ENCODE measurements at regions not wholly inside any gene's neighbourhood (a gene's known extent, or its start where the extent isn't known, plus 50 kb on each side); places are given as distances from the start of the nearest gene placed in this dataset.

DNA sequence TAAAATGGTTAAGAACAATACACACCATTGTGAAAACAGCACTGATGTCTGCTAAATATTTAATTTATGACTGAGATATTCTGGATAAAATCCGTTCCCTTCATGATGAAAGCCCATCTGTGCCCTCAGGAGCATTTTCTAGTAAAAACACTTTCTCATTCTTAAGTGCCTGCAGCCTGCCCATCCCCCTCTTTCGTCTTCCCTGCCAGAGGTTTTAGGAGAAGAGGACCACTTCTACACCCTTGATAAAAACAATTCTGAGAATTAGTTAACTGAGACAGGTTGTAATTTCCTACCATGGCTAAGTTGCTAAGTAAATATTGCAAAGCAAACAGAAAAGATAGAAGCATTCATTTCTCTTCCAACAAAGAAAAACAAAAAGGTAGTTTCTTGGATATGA lies 272.6 kb downstream of the ATPSCKMT start:
- BruUV-seq (replicated peaks) = no TSS peak
- H3K4me1 Mint-ChIP-seq (ENCODE audit: insufficient read depth, unreplicated experiment) = no peaks in the 10 kb centered on the region
- H3K27me3 Mint-ChIP-seq (ENCODE audit: insufficient read depth, unreplicated experiment) = no peaks in the 10 kb centered on the region
- H3K9me3 Mint-ChIP-seq (ENCODE audit: unreplicated experiment) = no peaks in the 10 kb centered on the region
- POLR2A ChIA-PET = no interaction called here
- DNase-seq (ENCODE audit: unreplicated experiment) = no peak
- intact Hi-C loops (cut with micrococcal nuclease) = no loop called here
- TF ChIP-seq CTCF (IDR thresholded peaks at IDR 0.05; ENCODE audit: unreplicated experiment) = no peak
- no peak overlapping the region for H3K4me3 Mint-ChIP-seq (ENCODE audit: unreplicated experiment)
- H3K36me3 Mint-ChIP-seq (ENCODE audit: insufficient read depth, unreplicated experiment) = no peaks in the 10 kb centered on the region
- no peak overlapping the region for H3K27ac Mint-ChIP-seq (ENCODE audit: low read depth, unreplicated experiment)
- CTCF ChIA-PET = no interaction called here

- Mint-ChIP-seq H3K9me3 (ENCODE audit: unreplicated experiment) (no peaks in the 10 kb centered on the region), H3K36me3 (ENCODE audit: insufficient read depth, unreplicated experiment) (no peaks in the 10 kb centered on the region), H3K27ac (ENCODE audit: low read depth, unreplicated experiment) (no peak overlapping the region), H3K4me3 (ENCODE audit: unreplicated experiment) (no peak overlapping the region), H3K27me3 (ENCODE audit: insufficient read depth, unreplicated experiment) (no peaks in the 10 kb centered on the region), H3K4me1 (ENCODE audit: insufficient read depth, unreplicated experiment) (no peaks in the 10 kb centered on the region)
- intact Hi-C loops (cut with micrococcal nuclease) = no loop called here
- BruUV-seq (replicated peaks) = no TSS peak
- DNase-seq (ENCODE audit: unreplicated experiment) = no peak
- ChIA-PET CTCF (no interaction called here), POLR2A (interaction anchor here (0.6 kb wide), 1 partner anchor 811 kb away, joined by 3 read pairs; no protein-coding TSS in a partner anchor)
- no peak for TF ChIP-seq CTCF (IDR thresholded peaks at IDR 0.05; ENCODE audit: unreplicated experiment)
Measured at GRCh38 chr5:9976621-9977020, 273.1 kb downstream of the ATPSCKMT start.

- no peaks in the 10 kb centered on the region for H3K27me3 Mint-ChIP-seq (ENCODE audit: insufficient read depth, unreplicated experiment)
- POLR2A ChIA-PET = no interaction called here
- BruUV-seq (replicated peaks) = no TSS peak
- no peaks in the 10 kb centered on the region for H3K36me3 Mint-ChIP-seq (ENCODE audit: insufficient read depth, unreplicated experiment)
- TF ChIP-seq CTCF (IDR thresholded peaks at IDR 0.05; ENCODE audit: unreplicated experiment) = no peak
- H3K4me3 Mint-ChIP-seq (ENCODE audit: unreplicated experiment) = no peak overlapping the region
- CTCF ChIA-PET = no interaction called here
- no peak for DNase-seq (ENCODE audit: unreplicated experiment)
- no peaks in the 10 kb centered on the region for H3K4me1 Mint-ChIP-seq (ENCODE audit: insufficient read depth, unreplicated experiment)
- H3K9me3 Mint-ChIP-seq (ENCODE audit: unreplicated experiment) = peaks cover 19% of the 10 kb centered on the region
- intact Hi-C loops (cut with micrococcal nuclease) = no loop called here
- H3K27ac Mint-ChIP-seq (ENCODE audit: low read depth, unreplicated experiment) = no peak overlapping the region
Measured at GRCh38 chr5:9972059-9972458, 277.6 kb downstream of the ATPSCKMT start.

DNA sequence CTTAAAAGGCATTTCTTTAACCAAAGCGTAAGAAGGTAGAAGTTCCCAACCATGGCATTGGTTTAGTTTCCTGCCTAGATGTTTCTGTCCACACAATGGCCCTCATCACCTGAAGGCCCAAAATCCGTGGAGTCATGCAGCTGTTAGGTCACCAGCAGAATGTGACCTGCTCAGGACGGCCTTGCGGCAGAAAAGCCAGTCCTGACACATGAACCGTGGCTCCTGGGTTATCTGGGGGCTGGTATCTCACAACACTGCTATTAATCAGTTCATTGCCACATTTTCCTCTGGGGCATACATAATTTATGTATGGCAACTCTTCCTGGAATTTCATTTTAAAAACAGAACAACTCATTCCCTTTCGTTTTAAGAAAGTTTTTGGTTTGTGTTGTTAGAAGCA lies 278.4 kb downstream of the ATPSCKMT start:
- POLR2A ChIA-PET = no interaction called here
- Mint-ChIP-seq H3K27me3 (ENCODE audit: insufficient read depth, unreplicated experiment) (no peaks in the 10 kb centered on the region), H3K36me3 (ENCODE audit: insufficient read depth, unreplicated experiment) (no peaks in the 10 kb centered on the region), H3K4me1 (ENCODE audit: insufficient read depth, unreplicated experiment) (no peaks in the 10 kb centered on the region), H3K27ac (ENCODE audit: low read depth, unreplicated experiment) (no peak overlapping the region), H3K4me3 (ENCODE audit: unreplicated experiment) (no peak overlapping the region), H3K9me3 (ENCODE audit: unreplicated experiment) (peaks cover 19% of the 10 kb centered on the region)
- intact Hi-C loops (cut with micrococcal nuclease) = no loop called here
- CTCF ChIA-PET = interaction anchor here (1.1 kb wide), 1 partner anchor 9 kb away, joined by 4 read pairs; no protein-coding TSS in a partner anchor
- no TSS peak for BruUV-seq (replicated peaks)
- no peak for TF ChIP-seq CTCF (IDR thresholded peaks at IDR 0.05; ENCODE audit: unreplicated experiment)
- DNase-seq (ENCODE audit: unreplicated experiment) = no peak

All from MCF 10A (cell line).